HCT116 (cell line): ENCODE measurements at regions not wholly inside any gene's neighbourhood (a gene's known extent, or its start where the extent isn't known, plus 50 kb on each side); places are given as distances from the start of the nearest gene placed in this dataset.

ENCODE experiments used
- ATAC-seq: fragments of 200-7000 bp; cut with Tn5 transposase; 2 replicates; pipeline ENCODE4 v1.9.1; 2020; ENCODE audit warnings: mild to moderate bottlenecking, moderate library complexity
- BruUV-seq: library from RNA; stranded (reverse); fragments of 400-500 nt; replicated peaks from 2 replicates; lab custom pipeline; 2021; lab: Mats Ljungman, UMichigan
- CTCF ChIA-PET: fragments of 300-600 bp; sonication (Branson Sonifier 250); formaldehyde crosslinking; loops from one replicate; lab custom pipeline; 2021; ENCODE audit warnings: antibody characterized with exemption; lab: Charles Lee
- POLR2A ChIA-PET: fragments of 300-600, 350-600 bp; sonication (Branson Sonifier 250); formaldehyde crosslinking; loops from one replicate; lab custom pipeline; 2021; ENCODE audit warnings: antibody characterized with exemption; lab: Charles Lee
- RAD21 ChIA-PET, 2 experiments: fragments of 300-600 bp; sonication (Branson Sonifier 250); formaldehyde crosslinking; loops; one replicate each; lab custom pipeline; 2023; ENCODE audit warnings: low total read pairs in 2 of 2; ENCODE audit not compliant: uncharacterized antibody in 2 of 2, unreplicated experiment in 2 of 2, low non-redundant PET in 1 of 2; lab: Charles Lee
- DNase-seq: peaks from one replicate; pipeline ENCODE4 v3.0.0-alpha.2; 2010; ENCODE audit warnings: low read depth, low spot score
- H2AFZ ChIP-seq: fragments of 200-600 bp; shearing (Covaris generic), sonication (generic); 2 replicates; pipeline ENCODE4 v1.6.1; 2017; ENCODE audit warnings: low read depth, mixed run types, mixed read lengths, antibody characterized with exemption, low read length; ENCODE audit not compliant: poor library complexity, severe bottlenecking
- H3K27ac ChIP-seq: 2 replicates; pipeline ENCODE4 v1.5.1; 2012; ENCODE audit warnings: low read depth, low read length
- H3K27me3 ChIP-seq: fragments of 200-600 bp; sonication (generic); 2 replicates; pipeline ENCODE4 v1.6.1; 2016; ENCODE audit warnings: mixed run types, low read length, mixed read lengths; ENCODE audit not compliant: insufficient read depth
- H3K36me3 ChIP-seq, 2 experiments: fragments of 200-500 bp in 1 of 2; fragments of 200-600 bp in 1 of 2; sonication (Bioruptor generic) in 1 of 2; sonication (generic) in 1 of 2; 2 replicates each; pipeline versions ENCODE4 v1.5.1 to v1.6.1; 2014 to 2016; ENCODE audit warnings: low read length in 2 of 2, inconsistent platforms in 1 of 2, mixed read lengths in 1 of 2, mixed run types in 1 of 2; ENCODE audit not compliant: insufficient read depth in 2 of 2, control insufficient read depth in 1 of 2
- H3K4me1 ChIP-seq, 2 experiments: fragments of 200-600 bp in 1 of 2; sonication (generic) in 1 of 2; 2 replicates each; pipeline versions ENCODE4 v1.5.1 to v1.6.1; 2012 to 2017; ENCODE audit warnings: low read length in 2 of 2, inconsistent platforms in 1 of 2, mild to moderate bottlenecking in 1 of 2, mixed read lengths in 1 of 2, mixed run types in 1 of 2, moderate library complexity in 1 of 2; ENCODE audit not compliant: insufficient read depth in 2 of 2, control insufficient read depth in 1 of 2
- H3K4me2 ChIP-seq: fragments of 200-600 bp; sonication (generic); 2 replicates; pipeline ENCODE4 v1.6.1; 2017; ENCODE audit warnings: mixed run types, low read length, mixed read lengths
- H3K4me3 ChIP-seq, 2 experiments: fragments of 200-600 bp in 1 of 2; sonication (generic) in 1 of 2; replicated peaks in 1 of 2; 2 replicates each; pipeline ENCODE4 v1.5.1; 2011 to 2016; ENCODE audit warnings: low read length in 2 of 2, control low read depth in 1 of 2, low read depth in 1 of 2, mild to moderate bottlenecking in 1 of 2, mixed read lengths in 1 of 2, mixed run types in 1 of 2
- H3K79me2 ChIP-seq: fragments of 200-600 bp; sonication (generic); 2 replicates; pipeline ENCODE4 v1.6.1; 2017; ENCODE audit warnings: mild to moderate bottlenecking, mixed run types, low read length, moderate library complexity, mixed read lengths; ENCODE audit not compliant: insufficient read depth
- H3K9ac ChIP-seq: fragments of 200-600 bp; sonication (generic); 2 replicates; pipeline ENCODE4 v1.6.1; 2016; ENCODE audit warnings: low read length, mixed read lengths
- H3K9me2 ChIP-seq: fragments of 200-600 bp; sonication (generic), shearing (Covaris generic); 2 replicates; pipeline ENCODE4 v1.6.1; 2017; ENCODE audit warnings: mixed run types, mild to moderate bottlenecking, moderate library complexity; ENCODE audit not compliant: insufficient read depth
- H3K9me3 ChIP-seq, 2 experiments: fragments of 200-500 bp in 1 of 2; fragments of 200-600 bp in 1 of 2; sonication (Bioruptor generic) in 1 of 2; sonication (generic) in 1 of 2; 2 replicates each; pipeline ENCODE4 v1.6.1; 2014 to 2017; ENCODE audit warnings: low read length in 2 of 2, mixed read lengths in 2 of 2, inconsistent platforms in 1 of 2, low read depth in 1 of 2, mild to moderate bottlenecking in 1 of 2, mixed run types in 1 of 2, moderate library complexity in 1 of 2; ENCODE audit not compliant: control insufficient read depth in 1 of 2, insufficient read depth in 1 of 2
- H4K20me1 ChIP-seq: fragments of 200-600 bp; sonication (generic), shearing (Covaris generic); 2 replicates; pipeline ENCODE4 v1.6.1; 2017; ENCODE audit warnings: mixed run types, mild to moderate bottlenecking, moderate library complexity; ENCODE audit not compliant: insufficient read depth
- EZH2 ChIP-seq: fragments of 200-600 bp; sonication (generic); IDR thresholded peaks from 2 replicates; pipeline ENCODE4 v1.6.1; 2017; ENCODE audit warnings: antibody characterized with exemption, mixed run types
- EZH2phosphoT487 ChIP-seq: fragments of 200-600 bp; IDR thresholded peaks from 2 replicates; pipeline ENCODE4 v1.6.1; 2018; ENCODE audit warnings: antibody characterized with exemption, borderline replicate concordance
- FOSL1 ChIP-seq: IDR thresholded peaks from 2 replicates; pipeline ENCODE4 v1.6.1; 2012; ENCODE audit warnings: low read depth
- JUND ChIP-seq: IDR thresholded peaks from 2 replicates; pipeline ENCODE4 v1.6.1; 2012
- POLR2A ChIP-seq: IDR thresholded peaks from 2 replicates; pipeline ENCODE4 v1.7.0; 2011; ENCODE audit warnings: borderline replicate concordance; ENCODE audit not compliant: insufficient read depth, insufficient read length; ENCODE audit errors: extremely low read depth
- POLR2AphosphoS5 ChIP-seq: IDR thresholded peaks from 2 replicates; pipeline ENCODE4 v1.6.1; 2011; ENCODE audit warnings: mild to moderate bottlenecking, low read depth, low read length, moderate library complexity
- RAD21 ChIP-seq: IDR thresholded peaks from 2 replicates; pipeline ENCODE4 v1.6.1; 2012; ENCODE audit warnings: low read depth, mild to moderate bottlenecking
- SRF ChIP-seq: IDR thresholded peaks from 2 replicates; pipeline ENCODE4 v1.6.1; 2012; ENCODE audit warnings: low read depth
- TCF7L2 ChIP-seq: IDR thresholded peaks from 2 replicates; pipeline ENCODE4 v1.7.0; 2011; ENCODE audit warnings: borderline replicate concordance, inconsistent platforms; ENCODE audit not compliant: insufficient read depth, insufficient read length; ENCODE audit errors: extremely low read depth
- YY1 ChIP-seq: IDR thresholded peaks from 2 replicates; pipeline ENCODE4 v1.6.1; 2011; ENCODE audit warnings: low read length, low read depth, moderate library complexity, mild to moderate bottlenecking; ENCODE audit not compliant: insufficient replicate concordance; ENCODE audit errors: extremely low read depth
- intact Hi-C: fragments of 100-400 bp; cut with micrococcal nuclease; formaldehyde crosslinking; loops from 2 replicates; pipeline ENCODE4 v1.10.0; 2022
- TF ChIP-seq, protein P1 (sequence below): IDR thresholded peaks from 2 replicates; pipeline ENCODE4 v1.6.1; 2012
- TF ChIP-seq, protein P2 (sequence below): IDR thresholded peaks from 2 replicates; pipeline ENCODE4 v1.6.1; 2012; ENCODE audit warnings: low read depth
- TF ChIP-seq, protein P3 (sequence below): IDR thresholded peaks from 2 replicates; pipeline ENCODE4 v1.6.1; 2012

DNA sequence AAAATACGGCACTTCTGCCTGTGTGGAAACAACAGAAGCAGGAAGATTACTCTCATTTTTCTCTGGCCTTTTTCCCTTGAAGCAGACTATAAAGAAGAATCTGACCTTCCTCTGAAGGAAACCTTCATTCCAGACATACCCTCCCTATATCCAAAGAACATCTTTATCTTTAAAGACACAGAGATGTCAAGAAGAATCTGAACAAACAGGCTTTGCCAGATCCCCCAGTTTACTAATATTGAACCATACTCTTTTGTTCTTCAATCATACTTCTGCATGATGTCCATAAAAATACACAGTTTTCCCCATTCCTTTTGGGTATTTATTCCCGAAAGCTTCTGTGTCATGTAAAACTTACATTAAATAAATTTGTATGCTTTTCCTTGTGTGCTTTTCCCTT lies 225.8 kb downstream of the MAT2B start:
- no peaks in the 10 kb centered on the region for H3K36me3 ChIP-seq
- H3K9me2 ChIP-seq = no peaks in the 10 kb centered on the region
- CTCF ChIA-PET = no interaction called here
- RAD21 ChIA-PET = no interaction called here
- H3K9me3 ChIP-seq = no peaks in the 10 kb centered on the region
- TF ChIP-seq SRF (no peak), EZH2 (no peak), EZH2phosphoT487 (no peak), YY1 (no peak)
- TF ChIP-seq, protein P1, sequence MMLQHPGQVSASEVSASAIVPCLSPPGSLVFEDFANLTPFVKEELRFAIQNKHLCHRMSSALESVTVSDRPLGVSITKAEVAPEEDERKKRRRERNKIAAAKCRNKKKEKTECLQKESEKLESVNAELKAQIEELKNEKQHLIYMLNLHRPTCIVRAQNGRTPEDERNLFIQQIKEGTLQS = no peak
- TF ChIP-seq, protein P2, sequence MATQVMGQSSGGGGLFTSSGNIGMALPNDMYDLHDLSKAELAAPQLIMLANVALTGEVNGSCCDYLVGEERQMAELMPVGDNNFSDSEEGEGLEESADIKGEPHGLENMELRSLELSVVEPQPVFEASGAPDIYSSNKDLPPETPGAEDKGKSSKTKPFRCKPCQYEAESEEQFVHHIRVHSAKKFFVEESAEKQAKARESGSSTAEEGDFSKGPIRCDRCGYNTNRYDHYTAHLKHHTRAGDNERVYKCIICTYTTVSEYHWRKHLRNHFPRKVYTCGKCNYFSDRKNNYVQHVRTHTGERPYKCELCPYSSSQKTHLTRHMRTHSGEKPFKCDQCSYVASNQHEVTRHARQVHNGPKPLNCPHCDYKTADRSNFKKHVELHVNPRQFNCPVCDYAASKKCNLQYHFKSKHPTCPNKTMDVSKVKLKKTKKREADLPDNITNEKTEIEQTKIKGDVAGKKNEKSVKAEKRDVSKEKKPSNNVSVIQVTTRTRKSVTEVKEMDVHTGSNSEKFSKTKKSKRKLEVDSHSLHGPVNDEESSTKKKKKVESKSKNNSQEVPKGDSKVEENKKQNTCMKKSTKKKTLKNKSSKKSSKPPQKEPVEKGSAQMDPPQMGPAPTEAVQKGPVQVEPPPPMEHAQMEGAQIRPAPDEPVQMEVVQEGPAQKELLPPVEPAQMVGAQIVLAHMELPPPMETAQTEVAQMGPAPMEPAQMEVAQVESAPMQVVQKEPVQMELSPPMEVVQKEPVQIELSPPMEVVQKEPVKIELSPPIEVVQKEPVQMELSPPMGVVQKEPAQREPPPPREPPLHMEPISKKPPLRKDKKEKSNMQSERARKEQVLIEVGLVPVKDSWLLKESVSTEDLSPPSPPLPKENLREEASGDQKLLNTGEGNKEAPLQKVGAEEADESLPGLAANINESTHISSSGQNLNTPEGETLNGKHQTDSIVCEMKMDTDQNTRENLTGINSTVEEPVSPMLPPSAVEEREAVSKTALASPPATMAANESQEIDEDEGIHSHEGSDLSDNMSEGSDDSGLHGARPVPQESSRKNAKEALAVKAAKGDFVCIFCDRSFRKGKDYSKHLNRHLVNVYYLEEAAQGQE = no peak
- H2AFZ ChIP-seq = no peak overlapping the region
- no peaks in the 10 kb centered on the region; a peak in 1 of 4 replicates for H3K4me1 ChIP-seq
- DNase-seq (no peak), ATAC-seq (no peak)
- POLR2A ChIA-PET = no interaction called here
- H4K20me1 ChIP-seq = no peaks in the 10 kb centered on the region
- no TSS peak for BruUV-seq
- intact Hi-C loops = no loop called here
- H3K79me2 ChIP-seq = no peaks in the 10 kb centered on the region
- no peak overlapping the region for H3K4me3 ChIP-seq
- no peak overlapping the region for H3K9ac ChIP-seq
- no peaks in the 10 kb centered on the region for H3K27me3 ChIP-seq
- H3K27ac ChIP-seq = no peak overlapping the region
- H3K4me2 ChIP-seq = no peak overlapping the region

DNA sequence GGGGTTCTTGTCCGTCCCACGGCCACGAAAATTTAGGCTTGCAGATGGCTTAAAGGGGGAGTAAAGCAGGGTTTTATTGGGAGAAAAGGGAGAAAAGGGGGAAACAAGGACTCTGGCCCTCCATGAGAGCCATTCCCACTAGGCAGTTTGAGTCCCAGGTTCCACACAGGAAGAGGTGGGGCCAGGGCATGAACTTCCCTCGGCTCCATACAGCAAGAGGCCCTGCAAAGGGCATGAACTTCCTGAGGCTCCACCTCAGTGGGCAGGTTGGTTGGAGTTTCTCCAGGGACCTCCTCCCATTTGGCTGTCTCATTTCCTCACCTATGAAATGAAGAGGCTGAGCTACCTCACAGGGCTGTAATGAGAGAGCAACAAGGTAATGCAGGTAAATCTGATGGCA lies 229.7 kb downstream of the MAT2B start:
- no peak overlapping the region for H3K9ac ChIP-seq
- no peak for DNase-seq
- H2AFZ ChIP-seq = no peak overlapping the region
- ATAC-seq = no peak
- BruUV-seq = no TSS peak
- H4K20me1 ChIP-seq = no peaks in the 10 kb centered on the region
- H3K4me3 ChIP-seq = no peak overlapping the region
- H3K9me2 ChIP-seq = no peaks in the 10 kb centered on the region
- no peaks in the 10 kb centered on the region for H3K9me3 ChIP-seq
- H3K27ac ChIP-seq = no peak overlapping the region
- H3K36me3 ChIP-seq = no peaks in the 10 kb centered on the region
- no peak overlapping the region for H3K4me2 ChIP-seq
- POLR2A ChIA-PET = no interaction called here
- no peaks in the 10 kb centered on the region for H3K79me2 ChIP-seq
- no peaks in the 10 kb centered on the region; a peak in 1 of 4 replicates for H3K4me1 ChIP-seq
- intact Hi-C loops = no loop called here
- RAD21 ChIA-PET = no interaction called here
- H3K27me3 ChIP-seq = no peaks in the 10 kb centered on the region
- CTCF ChIA-PET = no interaction called here
- TF ChIP-seq, protein P2 = no peak
- TF ChIP-seq EZH2 (no peak), POLR2AphosphoS5 (no peak), POLR2A (no peak), FOSL1 (no peak), JUND (no peak), RAD21 (no peak), TCF7L2 (no peak), EZH2phosphoT487 (no peak)
- TF ChIP-seq, protein P3, sequence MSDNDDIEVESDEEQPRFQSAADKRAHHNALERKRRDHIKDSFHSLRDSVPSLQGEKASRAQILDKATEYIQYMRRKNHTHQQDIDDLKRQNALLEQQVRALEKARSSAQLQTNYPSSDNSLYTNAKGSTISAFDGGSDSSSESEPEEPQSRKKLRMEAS = no peak
